Endothelial cell of umbilical vein (primary cell): ENCODE measurements at regions not wholly inside any gene's neighbourhood (a gene's known extent, or its start where the extent isn't known, plus 50 kb on each side); places are given as distances from the start of the nearest gene placed in this dataset.

ENCODE experiments used
- BruUV-seq: library from RNA; stranded (reverse); fragments of 400-500 nt; replicated peaks from 2 replicates; lab custom pipeline; 2021; lab: Mats Ljungman, UMichigan
- CTCF ChIA-PET: fragments of 300-600, 350-600 bp; sonication (Branson Sonifier 250); formaldehyde crosslinking; loops from one replicate; lab custom pipeline; 2021; ENCODE audit warnings: antibody characterized with exemption, inconsistent platforms; lab: Charles Lee
- POLR2A ChIA-PET: fragments of 300-600, 350-600 bp; sonication (Branson Sonifier 250); formaldehyde crosslinking; loops from one replicate; lab custom pipeline; 2021; ENCODE audit warnings: antibody characterized with exemption, inconsistent platforms; lab: Charles Lee
- DNase-seq: peaks from one replicate; pipeline ENCODE4 v3.0.0-alpha.2; 2011; ENCODE audit warnings: low read depth, low spot score
- FAIRE-seq: peaks from 2 replicates; lab custom pipeline; 2011; peaks lifted over from hg19 to GRCh38; lab: Jason Lieb, UNC
- H2AFZ ChIP-seq: 2 replicates; pipeline ENCODE4 v1.6.0; 2012; ENCODE audit warnings: low read depth, low read length, control low read depth, inconsistent platforms
- H3K27ac ChIP-seq: 2 replicates; pipeline ENCODE4 v1.5.1; 2011; ENCODE audit warnings: low read depth, mild to moderate bottlenecking, control low read depth, low read length, moderate library complexity; ENCODE audit not compliant: insufficient read depth
- H3K27me3 ChIP-seq, 2 experiments: 2 replicates each; pipeline versions ENCODE4 v1.6.0 to v1.6.1; 2011; ENCODE audit warnings: low read length in 2 of 2, mixed read lengths in 1 of 2; ENCODE audit not compliant: control insufficient read depth in 2 of 2, insufficient read depth in 2 of 2
- H3K36me3 ChIP-seq, 2 experiments: 2 replicates in 1 of 2; 3 replicates in 1 of 2; pipeline ENCODE4 v1.5.1; 2011; ENCODE audit warnings: low read length in 2 of 2, mild to moderate bottlenecking in 1 of 2, moderate library complexity in 1 of 2; ENCODE audit not compliant: control insufficient read depth in 2 of 2, insufficient read depth in 2 of 2; ENCODE audit errors: extremely low read depth in 1 of 2
- H3K4me1 ChIP-seq: 3 replicates; pipeline ENCODE4 v1.5.1; 2011; ENCODE audit warnings: mild to moderate bottlenecking, low read length; ENCODE audit not compliant: control insufficient read depth, insufficient read depth; ENCODE audit errors: extremely low read depth
- H3K4me2 ChIP-seq: 2 replicates; pipeline ENCODE4 v1.6.1; 2011; ENCODE audit warnings: low read length, control low read depth, mixed read lengths; ENCODE audit not compliant: insufficient read depth
- H3K4me3 ChIP-seq, 3 experiments: fragments of 200-600 bp in 1 of 3; sonication (generic), shearing (Covaris generic) in 1 of 3; replicated peaks in 1 of 3; 2 replicates each; pipeline ENCODE4 v1.5.1; 2011 to 2016; ENCODE audit warnings: control low read depth in 3 of 3, low read length in 3 of 3, mild to moderate bottlenecking in 2 of 3, inconsistent platforms in 1 of 3, low read depth in 1 of 3, moderate library complexity in 1 of 3; ENCODE audit not compliant: insufficient read depth in 1 of 3
- H3K79me2 ChIP-seq: 2 replicates; pipeline ENCODE4 v1.6.0; 2012; ENCODE audit warnings: low read length, inconsistent platforms; ENCODE audit not compliant: control insufficient read depth, insufficient read depth
- H3K9ac ChIP-seq: replicated peaks from 2 replicates; pipeline ENCODE3; 2011; ENCODE audit warnings: low read length, control low read depth; ENCODE audit not compliant: insufficient read depth; ENCODE audit errors: extremely low read depth
- H3K9me1 ChIP-seq: replicated peaks from 3 replicates; pipeline ENCODE4 v1.6.0; 2011; ENCODE audit warnings: mild to moderate bottlenecking, low read length; ENCODE audit not compliant: control insufficient read depth, insufficient read depth; ENCODE audit errors: extremely low read depth
- H3K9me3 ChIP-seq: replicated peaks from 2 replicates; pipeline ENCODE4 v1.5.1; 2012; ENCODE audit warnings: low read length, inconsistent platforms; ENCODE audit not compliant: control insufficient read depth, insufficient read depth
- H4K20me1 ChIP-seq: replicated peaks from 2 replicates; pipeline ENCODE3; 2011; ENCODE audit warnings: mild to moderate bottlenecking, low read length; ENCODE audit not compliant: control insufficient read depth, insufficient read depth; ENCODE audit errors: extremely low read depth
- EZH2 ChIP-seq: IDR thresholded peaks from 2 replicates; pipeline ENCODE4 v1.6.1; 2012; ENCODE audit warnings: borderline replicate concordance, low read depth, mild to moderate bottlenecking, moderate library complexity, low read length, inconsistent platforms; ENCODE audit not compliant: severe bottlenecking
- FOS ChIP-seq: IDR thresholded peaks from 2 replicates; pipeline ENCODE4 v1.6.1; 2011; ENCODE audit warnings: mild to moderate bottlenecking, low read length, moderate library complexity, borderline replicate concordance; ENCODE audit not compliant: insufficient read depth
- GATA2 ChIP-seq: IDR thresholded peaks from 2 replicates; pipeline ENCODE4 v1.7.0; 2011; ENCODE audit warnings: low read depth, mild to moderate bottlenecking, moderate library complexity, mixed read lengths, low read length; ENCODE audit not compliant: insufficient read length, insufficient read depth
- JUN ChIP-seq: IDR thresholded peaks from 2 replicates; pipeline ENCODE4 v1.6.1; 2011; ENCODE audit warnings: borderline replicate concordance, low read depth; ENCODE audit not compliant: insufficient read length, insufficient read depth
- MYC ChIP-seq: IDR thresholded peaks from one replicate; pipeline ENCODE4 v1.6.1; 2011; ENCODE audit warnings: mild to moderate bottlenecking, low read depth, low read length
- POLR2A ChIP-seq: IDR thresholded peaks from 2 replicates; pipeline ENCODE4 v1.6.1; 2012; ENCODE audit warnings: low read depth, mild to moderate bottlenecking, control low read depth, low read length
- POLR2AphosphoS5 ChIP-seq: IDR thresholded peaks from 2 replicates; pipeline ENCODE4 v1.6.1; 2012; ENCODE audit warnings: low read depth, mild to moderate bottlenecking, control low read depth, low read length, moderate library complexity; ENCODE audit not compliant: insufficient read depth
- dilution Hi-C: fragments of 300-500 bp; cut with MboI; formaldehyde crosslinking; loops from one replicate; pipeline ENCODE4 v1.15.0; 2019; ENCODE audit warnings: low sequenced_read_pairs; ENCODE audit not compliant: extremely low pct_ligation_motif_present
- intact Hi-C: fragments of 100-400 bp; cut with micrococcal nuclease; formaldehyde crosslinking; loops from one replicate; pipeline ENCODE4 v1.10.0; 2022
- TF ChIP-seq, protein P1 (sequence below): IDR thresholded peaks from 2 replicates; pipeline ENCODE4 v1.6.1; 2011; ENCODE audit not compliant: insufficient read depth, insufficient read length
- TF ChIP-seq, protein P2 (sequence below), 2 donors: IDR thresholded peaks; 1 replicate in 1 of 2; 2 replicates in 1 of 2; pipeline ENCODE4 v1.5.1; 2011; ENCODE audit warnings: low read length in 2 of 2, mild to moderate bottlenecking in 2 of 2, moderate library complexity in 2 of 2, control low read depth in 1 of 2, inconsistent platforms in 1 of 2, low read depth in 1 of 2; ENCODE audit not compliant: insufficient read depth in 1 of 2; ENCODE audit errors: extremely low read depth in 1 of 2

DNA sequence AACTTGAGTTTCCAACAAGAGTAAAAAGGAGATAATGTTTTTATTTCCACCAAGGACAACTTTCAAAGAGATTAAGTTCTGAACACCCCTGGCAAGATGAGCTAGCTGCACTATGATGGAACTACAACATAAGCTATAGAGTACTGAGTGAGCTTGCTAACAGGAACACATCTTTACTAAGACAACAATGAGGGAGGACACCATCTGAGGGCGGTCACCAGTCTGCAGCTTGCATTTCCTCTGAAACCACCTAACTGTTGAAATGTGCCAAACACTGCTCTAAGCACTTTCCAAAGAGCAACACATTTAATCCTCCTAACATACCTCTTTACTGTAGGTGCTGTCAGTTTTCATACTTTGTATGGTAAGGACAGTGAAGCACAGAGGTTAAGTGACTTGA is 68.4 kb downstream of the TCF20 start:
- ChIA-PET CTCF (no interaction called here), POLR2A (no interaction called here)
- BruUV-seq: no TSS peak
- H4K20me1 ChIP-seq: peaks cover 4% of the 10 kb centered on the region
- no peaks in the 10 kb centered on the region for H3K9me1 ChIP-seq
- H3K4me1 ChIP-seq: no peaks in the 10 kb centered on the region
- no peaks in the 10 kb centered on the region for H3K36me3 ChIP-seq
- no peak overlapping the region for H3K9ac ChIP-seq
- peaks cover 38% of the 10 kb centered on the region for H3K79me2 ChIP-seq
- TF ChIP-seq POLR2A (no peak), EZH2 (no peak), POLR2AphosphoS5 (no peak), MYC (no peak), GATA2 (no peak), JUN (no peak), FOS (no peak)
- TF ChIP-seq, protein P1, sequence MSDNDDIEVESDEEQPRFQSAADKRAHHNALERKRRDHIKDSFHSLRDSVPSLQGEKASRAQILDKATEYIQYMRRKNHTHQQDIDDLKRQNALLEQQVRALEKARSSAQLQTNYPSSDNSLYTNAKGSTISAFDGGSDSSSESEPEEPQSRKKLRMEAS: no peak
- TF ChIP-seq, protein P2, sequence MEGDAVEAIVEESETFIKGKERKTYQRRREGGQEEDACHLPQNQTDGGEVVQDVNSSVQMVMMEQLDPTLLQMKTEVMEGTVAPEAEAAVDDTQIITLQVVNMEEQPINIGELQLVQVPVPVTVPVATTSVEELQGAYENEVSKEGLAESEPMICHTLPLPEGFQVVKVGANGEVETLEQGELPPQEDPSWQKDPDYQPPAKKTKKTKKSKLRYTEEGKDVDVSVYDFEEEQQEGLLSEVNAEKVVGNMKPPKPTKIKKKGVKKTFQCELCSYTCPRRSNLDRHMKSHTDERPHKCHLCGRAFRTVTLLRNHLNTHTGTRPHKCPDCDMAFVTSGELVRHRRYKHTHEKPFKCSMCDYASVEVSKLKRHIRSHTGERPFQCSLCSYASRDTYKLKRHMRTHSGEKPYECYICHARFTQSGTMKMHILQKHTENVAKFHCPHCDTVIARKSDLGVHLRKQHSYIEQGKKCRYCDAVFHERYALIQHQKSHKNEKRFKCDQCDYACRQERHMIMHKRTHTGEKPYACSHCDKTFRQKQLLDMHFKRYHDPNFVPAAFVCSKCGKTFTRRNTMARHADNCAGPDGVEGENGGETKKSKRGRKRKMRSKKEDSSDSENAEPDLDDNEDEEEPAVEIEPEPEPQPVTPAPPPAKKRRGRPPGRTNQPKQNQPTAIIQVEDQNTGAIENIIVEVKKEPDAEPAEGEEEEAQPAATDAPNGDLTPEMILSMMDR (IDR thresholded peaks at IDR 0.05; ENCODE audit: extremely low read depth in 1 of 2, insufficient read depth in 1 of 2, low read depth in 1 of 2, low read length in 2 of 2): no peak
- DNase-seq (no peak), FAIRE-seq (no peak)
- intact Hi-C loops: no loop called here
- no peak overlapping the region for H3K4me2 ChIP-seq
- H3K27me3 ChIP-seq: no peaks in the 10 kb centered on the region
- H2AFZ ChIP-seq: no peak overlapping the region
- no peak overlapping the region for H3K4me3 ChIP-seq
- dilution Hi-C loops: no loop called here
- no peak overlapping the region for H3K27ac ChIP-seq
- H3K9me3 ChIP-seq: no peaks in the 10 kb centered on the region
